ENCODE measurements at regions not wholly inside any gene's neighbourhood (a gene's known extent, or its start where the extent isn't known, plus 50 kb on each side); places are given as distances from the start of the nearest gene placed in this dataset.
"Not testable (repeated sequence)": the region's sequence is repeated elsewhere in the genome, so short reads cannot be mapped to it uniquely, and the experiment has no call there.

DNA sequence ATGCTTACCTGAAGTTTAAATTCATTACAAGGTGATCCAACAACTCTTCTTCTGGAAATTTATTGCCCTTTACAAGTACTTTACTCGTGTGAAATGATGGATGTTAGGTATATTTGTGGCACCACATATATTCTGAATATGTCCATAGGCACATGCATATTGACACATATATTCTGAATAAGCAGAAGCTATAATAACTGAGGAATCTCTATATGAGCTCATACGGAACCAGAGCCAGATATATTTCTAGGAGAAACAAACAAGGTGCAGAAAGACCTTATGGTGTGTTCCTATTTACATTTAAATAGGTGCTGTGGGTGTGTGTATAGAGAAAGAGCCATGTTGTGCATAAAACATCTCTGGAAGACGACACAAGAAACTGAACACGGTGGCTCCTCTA is 456.1 kb upstream of the NPVF start:
- Histone ChIP-seq H3K4me3 (ENCODE audit: insufficient read depth, low read depth, low read length) (no peak overlapping the region), H3K36me3 (replicated peaks; ENCODE audit: control insufficient read depth, insufficient read depth, low read length) (no peaks in the 10 kb centered on the region), H3K27me3 (ENCODE audit: control insufficient read depth, insufficient read depth, low read length) (no peaks in the 10 kb centered on the region)
- DNase-seq = no peak

DNA sequence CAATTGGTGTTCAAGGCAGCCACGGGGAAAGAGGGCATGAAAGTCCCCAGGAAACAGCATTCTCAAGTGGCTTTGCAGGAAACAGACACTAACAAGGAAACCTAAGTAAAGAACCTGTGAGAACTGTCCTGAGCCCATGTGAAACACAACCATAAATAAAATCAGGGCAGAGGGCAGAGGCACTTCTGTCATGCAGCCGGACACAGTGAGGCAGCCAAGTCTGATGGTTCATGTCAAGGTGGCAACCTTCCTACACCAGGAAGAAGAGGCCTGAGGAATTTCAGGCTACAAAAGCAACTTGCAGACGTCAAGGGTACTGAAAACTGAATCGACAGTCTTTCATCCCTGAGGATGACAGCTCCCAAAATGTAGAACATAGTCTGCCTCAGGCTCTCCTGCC is 458.2 kb upstream of the NPVF start:
- no peaks in the 10 kb centered on the region for H3K27me3 ChIP-seq (ENCODE audit: control insufficient read depth, insufficient read depth, low read length)
- DNase-seq = no peak
- H3K4me3 ChIP-seq (ENCODE audit: insufficient read depth, low read depth, low read length) = no peak overlapping the region
- no peaks in the 10 kb centered on the region for H3K36me3 ChIP-seq (replicated peaks; ENCODE audit: control insufficient read depth, insufficient read depth, low read length)

- H3K27me3 ChIP-seq (ENCODE audit: control insufficient read depth, insufficient read depth, low read length) = no peaks in the 10 kb centered on the region
- H3K36me3 ChIP-seq (replicated peaks; ENCODE audit: control insufficient read depth, insufficient read depth, low read length) = no peaks in the 10 kb centered on the region
- DNase-seq = no peak
- H3K4me3 ChIP-seq (ENCODE audit: insufficient read depth, low read depth, low read length) = no peak overlapping the region
These were observed 457.8 kb upstream of the NFE2L3 start for GRCh38 chr7:25694211-25694610.

DNA sequence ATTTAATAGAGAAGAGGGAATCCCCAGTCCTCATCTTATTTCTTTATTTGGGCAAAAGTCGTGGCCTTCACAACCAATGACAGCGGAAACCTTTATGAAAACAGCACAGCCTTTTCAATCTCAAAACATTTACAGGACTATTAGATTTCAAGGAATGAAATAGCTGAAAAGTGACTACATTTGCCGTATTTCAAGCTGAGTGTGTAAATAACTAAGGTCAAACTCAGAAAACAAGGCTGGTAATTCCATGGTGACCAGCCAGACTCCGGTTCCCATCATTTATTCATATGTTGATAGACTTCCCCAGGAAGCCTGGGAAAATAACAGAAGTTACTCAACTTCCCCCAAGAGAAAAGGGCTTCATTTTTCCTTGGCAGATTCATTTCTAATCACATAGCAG is 457.3 kb upstream of the NFE2L3 start:
- Histone ChIP-seq H3K27me3 (ENCODE audit: control insufficient read depth, insufficient read depth, low read length) (no peaks in the 10 kb centered on the region), H3K4me3 (ENCODE audit: insufficient read depth, low read depth, low read length) (no peak overlapping the region), H3K36me3 (replicated peaks; ENCODE audit: control insufficient read depth, insufficient read depth, low read length) (no peaks in the 10 kb centered on the region)
- DNase-seq = peak; percentile 52

- DNase-seq = no peak
- H3K4me3 ChIP-seq (ENCODE audit: insufficient read depth, low read depth, low read length) = no peak overlapping the region
- no peaks in the 10 kb centered on the region for H3K27me3 ChIP-seq (ENCODE audit: control insufficient read depth, insufficient read depth, low read length)
- H3K36me3 ChIP-seq (replicated peaks; ENCODE audit: control insufficient read depth, insufficient read depth, low read length) = no peaks in the 10 kb centered on the region
These were observed 455.4 kb upstream of the NFE2L3 start for GRCh38 chr7:25696571-25696970.

- Histone ChIP-seq H3K36me3 (replicated peaks; ENCODE audit: control insufficient read depth, insufficient read depth, low read length) (no peaks in the 10 kb centered on the region), H3K4me3 (ENCODE audit: insufficient read depth, low read depth, low read length) (no peak overlapping the region), H3K27me3 (ENCODE audit: control insufficient read depth, insufficient read depth, low read length) (no peaks in the 10 kb centered on the region)
- DNase-seq = no peak
These were observed 453.4 kb upstream of the NFE2L3 start for GRCh38 chr7:25698451-25699113.

GRCh38 chr7:25700141-25700540 is 451.9 kb upstream of the NFE2L3 start:
- not testable (repeated sequence) for H3K4me3 ChIP-seq (ENCODE audit: insufficient read depth, low read depth, low read length); DNase-seq; H3K27me3 ChIP-seq (ENCODE audit: control insufficient read depth, insufficient read depth, low read length)

GRCh38 chr7:25704413-25704812 is 447.6 kb upstream of the NFE2L3 start:
- no peak for DNase-seq
- H3K4me3 ChIP-seq (ENCODE audit: insufficient read depth, low read depth, low read length) = no peak overlapping the region

More at GRCh38 chr7:25700141-25700540, 451.9 kb upstream of the NFE2L3 start:
- H3K36me3 ChIP-seq (replicated peaks; ENCODE audit: control insufficient read depth, insufficient read depth, low read length) = not testable (repeated sequence)

DNA sequence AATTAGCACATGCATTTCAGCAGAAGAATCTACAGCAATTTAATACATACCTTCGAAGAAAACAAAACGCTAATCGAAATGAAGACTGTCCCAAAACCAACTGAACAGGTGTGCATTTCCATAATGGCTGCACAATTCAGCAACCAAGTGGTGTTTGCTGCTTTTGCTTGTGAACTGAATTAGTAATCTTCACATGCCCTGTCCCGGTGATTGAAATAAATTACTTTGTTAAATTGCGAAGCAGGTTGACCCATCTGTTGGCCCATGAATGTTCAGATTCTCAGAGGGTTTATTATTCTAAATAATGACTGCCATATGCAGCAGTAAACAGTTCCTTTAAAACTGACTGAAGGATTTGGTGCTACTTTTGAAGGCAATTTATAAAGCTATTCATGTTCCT is 445.2 kb upstream of the NFE2L3 start:
- DNase-seq = no peak
- H3K36me3 ChIP-seq (replicated peaks; ENCODE audit: control insufficient read depth, insufficient read depth, low read length) = no peaks in the 10 kb centered on the region

More at GRCh38 chr7:25704413-25704812, 447.6 kb upstream of the NFE2L3 start:
- Histone ChIP-seq H3K36me3 (replicated peaks; ENCODE audit: control insufficient read depth, insufficient read depth, low read length) (no peaks in the 10 kb centered on the region), H3K27me3 (ENCODE audit: control insufficient read depth, insufficient read depth, low read length) (no peaks in the 10 kb centered on the region)

DNA sequence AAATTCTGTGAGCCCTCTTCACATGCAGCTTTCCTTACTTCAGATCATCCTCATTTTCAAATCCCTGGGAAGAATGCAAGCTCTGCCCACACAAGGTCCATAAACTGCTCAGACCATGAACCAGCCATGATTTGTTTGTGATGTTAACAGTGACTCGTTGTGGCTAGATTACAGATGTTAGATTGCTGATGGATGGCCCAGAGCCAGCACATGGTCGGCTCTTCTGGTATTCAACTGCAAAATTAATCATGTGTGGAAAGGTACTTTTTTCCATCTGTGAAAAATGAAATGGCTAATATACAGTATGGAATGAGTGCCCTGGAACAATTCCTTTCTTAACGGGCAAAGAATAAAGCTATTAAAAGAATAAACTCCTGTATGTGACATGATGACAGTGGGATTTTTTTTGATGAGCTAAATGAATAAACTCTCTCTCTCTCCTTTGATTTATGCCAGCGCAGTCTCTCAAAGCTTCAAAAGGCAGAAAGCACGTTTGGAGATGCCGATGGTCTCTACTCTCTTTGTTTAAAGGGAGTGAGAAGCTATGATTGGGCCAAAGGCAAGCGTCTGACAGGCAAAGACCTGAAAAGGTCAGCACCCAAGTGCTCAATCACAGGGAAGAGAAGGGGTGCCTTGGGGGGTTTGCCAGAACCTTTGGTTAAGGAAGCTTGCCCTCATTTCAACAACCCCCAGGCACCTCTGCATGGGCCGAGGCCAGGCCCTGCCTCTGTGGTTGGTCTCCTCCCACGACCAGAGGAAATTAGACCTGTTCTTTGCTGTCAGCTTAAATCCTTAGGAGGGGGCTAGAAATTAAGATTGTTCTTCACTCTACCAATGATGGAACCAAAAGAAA is 444.0 kb upstream of the NFE2L3 start:
- no peak overlapping the region for H3K4me3 ChIP-seq (ENCODE audit: insufficient read depth, low read depth, low read length)
- DNase-seq = no peak
- H3K27me3 ChIP-seq (ENCODE audit: control insufficient read depth, insufficient read depth, low read length) = no peaks in the 10 kb centered on the region
- no peaks in the 10 kb centered on the region for H3K36me3 ChIP-seq (replicated peaks; ENCODE audit: control insufficient read depth, insufficient read depth, low read length)

More for the DNA sequence above, 445.2 kb upstream of the NFE2L3 start:
- H3K4me3 ChIP-seq (ENCODE audit: insufficient read depth, low read depth, low read length) = no peak overlapping the region
- H3K27me3 ChIP-seq (ENCODE audit: control insufficient read depth, insufficient read depth, low read length) = no peaks in the 10 kb centered on the region

DNA sequence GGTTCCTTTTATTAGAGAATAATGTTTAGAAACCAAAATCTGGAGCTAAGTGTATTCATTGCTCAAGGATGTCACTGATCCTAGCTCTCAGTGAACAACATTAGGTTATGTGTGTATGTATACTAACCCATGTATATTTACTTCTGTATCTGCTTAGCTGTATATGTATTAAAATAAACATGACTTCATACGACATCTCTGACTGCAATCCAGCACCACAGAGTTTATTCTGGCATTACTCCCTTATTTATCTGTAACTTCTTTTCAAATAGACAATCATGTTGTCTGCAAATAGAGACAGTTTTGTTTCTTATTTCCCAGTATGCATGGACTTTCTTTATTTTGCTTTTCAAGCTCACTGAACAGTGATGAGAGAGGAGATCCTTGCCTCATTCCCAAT is 441.0 kb upstream of the NFE2L3 start:
- Histone ChIP-seq H3K36me3 (replicated peaks; ENCODE audit: control insufficient read depth, insufficient read depth, low read length) (no peaks in the 10 kb centered on the region), H3K4me3 (ENCODE audit: insufficient read depth, low read depth, low read length) (no peak overlapping the region), H3K27me3 (ENCODE audit: control insufficient read depth, insufficient read depth, low read length) (no peaks in the 10 kb centered on the region)
- DNase-seq = no peak

- no peak for DNase-seq
- H3K36me3 ChIP-seq (replicated peaks; ENCODE audit: control insufficient read depth, insufficient read depth, low read length) = no peaks in the 10 kb centered on the region
- no peak overlapping the region for H3K4me3 ChIP-seq (ENCODE audit: insufficient read depth, low read depth, low read length)
- H3K27me3 ChIP-seq (ENCODE audit: control insufficient read depth, insufficient read depth, low read length) = no peaks in the 10 kb centered on the region
These were observed 440.1 kb upstream of the NFE2L3 start for GRCh38 chr7:25711940-25712339.

DNA sequence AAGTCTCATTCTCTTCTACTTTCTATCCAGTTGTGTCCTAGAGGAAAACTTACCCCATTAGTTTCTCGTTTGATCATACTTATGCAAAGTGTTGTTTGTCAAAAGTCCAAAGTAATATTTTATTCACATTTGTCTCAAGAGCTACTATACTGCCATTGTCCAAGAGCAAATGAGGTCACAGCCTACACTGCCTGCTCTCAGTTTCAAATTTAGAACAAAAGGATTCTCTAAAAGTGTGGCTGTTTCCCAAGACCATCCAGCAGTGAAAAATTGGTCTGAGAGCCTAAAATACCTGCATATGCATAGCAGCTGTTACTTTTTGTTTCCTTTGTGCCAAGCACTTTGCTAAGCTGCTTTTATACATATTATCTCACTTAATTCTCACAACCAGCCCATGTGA is 439.5 kb upstream of the NFE2L3 start:
- Histone ChIP-seq H3K36me3 (replicated peaks; ENCODE audit: control insufficient read depth, insufficient read depth, low read length) (no peaks in the 10 kb centered on the region), H3K27me3 (ENCODE audit: control insufficient read depth, insufficient read depth, low read length) (no peaks in the 10 kb centered on the region), H3K4me3 (ENCODE audit: insufficient read depth, low read depth, low read length) (no peak overlapping the region)
- DNase-seq = no peak

GRCh38 chr7:25714013-25714412 is 438.0 kb upstream of the NFE2L3 start:
- Histone ChIP-seq H3K27me3 (ENCODE audit: control insufficient read depth, insufficient read depth, low read length) (no peaks in the 10 kb centered on the region), H3K36me3 (replicated peaks; ENCODE audit: control insufficient read depth, insufficient read depth, low read length) (no peaks in the 10 kb centered on the region), H3K4me3 (ENCODE audit: insufficient read depth, low read depth, low read length) (no peak overlapping the region)
- DNase-seq = no peak

GRCh38 chr7:25716421-25716820 is 435.6 kb upstream of the NFE2L3 start:
- H3K36me3 ChIP-seq (replicated peaks; ENCODE audit: control insufficient read depth, insufficient read depth, low read length) = no peaks in the 10 kb centered on the region
- no peak for DNase-seq
- H3K4me3 ChIP-seq (ENCODE audit: insufficient read depth, low read depth, low read length) = no peak overlapping the region
- no peaks in the 10 kb centered on the region for H3K27me3 ChIP-seq (ENCODE audit: control insufficient read depth, insufficient read depth, low read length)
